Epithelial cell of proximal tubule (primary cell): ENCODE measurements at regions not wholly inside any gene's neighbourhood (a gene's known extent, or its start where the extent isn't known, plus 50 kb on each side); places are given as distances from the start of the nearest gene placed in this dataset.

ENCODE experiments used
- DNase-seq: peaks from one replicate; pipeline ENCODE4 v3.0.0-alpha.2; 2011; ENCODE audit warnings: low read depth
- H3K4me3 ChIP-seq: 2 replicates; pipeline ENCODE4 v1.5.1; 2011; ENCODE audit warnings: low read depth, mild to moderate bottlenecking, low read length
- TF ChIP-seq, protein P1 (sequence below): conservative IDR thresholded peaks from 2 replicates; pipeline ENCODE4 v1.5.1; 2012; ENCODE audit warnings: low read depth, mild to moderate bottlenecking, low read length

DNA sequence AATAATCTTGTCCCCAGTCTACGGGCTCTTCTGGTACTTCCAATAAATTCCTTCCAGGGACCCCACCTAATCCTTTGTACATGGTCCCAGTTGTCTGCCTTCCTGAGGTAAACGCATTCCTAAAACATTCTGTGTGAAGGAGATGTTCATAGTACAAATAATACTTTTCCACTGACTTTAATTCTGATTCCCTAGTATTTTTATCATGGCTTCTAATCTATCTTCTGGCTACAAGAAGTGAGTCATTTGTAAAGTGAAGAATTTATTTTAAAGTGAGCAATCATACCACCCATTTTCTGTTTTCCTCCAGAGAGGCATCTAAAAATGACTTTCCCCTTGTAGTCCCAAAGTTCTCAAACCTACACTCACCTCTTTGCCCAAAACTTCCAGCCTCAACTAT lies 65.9 kb upstream of the NUDT4 start:
- TF ChIP-seq, protein P1, sequence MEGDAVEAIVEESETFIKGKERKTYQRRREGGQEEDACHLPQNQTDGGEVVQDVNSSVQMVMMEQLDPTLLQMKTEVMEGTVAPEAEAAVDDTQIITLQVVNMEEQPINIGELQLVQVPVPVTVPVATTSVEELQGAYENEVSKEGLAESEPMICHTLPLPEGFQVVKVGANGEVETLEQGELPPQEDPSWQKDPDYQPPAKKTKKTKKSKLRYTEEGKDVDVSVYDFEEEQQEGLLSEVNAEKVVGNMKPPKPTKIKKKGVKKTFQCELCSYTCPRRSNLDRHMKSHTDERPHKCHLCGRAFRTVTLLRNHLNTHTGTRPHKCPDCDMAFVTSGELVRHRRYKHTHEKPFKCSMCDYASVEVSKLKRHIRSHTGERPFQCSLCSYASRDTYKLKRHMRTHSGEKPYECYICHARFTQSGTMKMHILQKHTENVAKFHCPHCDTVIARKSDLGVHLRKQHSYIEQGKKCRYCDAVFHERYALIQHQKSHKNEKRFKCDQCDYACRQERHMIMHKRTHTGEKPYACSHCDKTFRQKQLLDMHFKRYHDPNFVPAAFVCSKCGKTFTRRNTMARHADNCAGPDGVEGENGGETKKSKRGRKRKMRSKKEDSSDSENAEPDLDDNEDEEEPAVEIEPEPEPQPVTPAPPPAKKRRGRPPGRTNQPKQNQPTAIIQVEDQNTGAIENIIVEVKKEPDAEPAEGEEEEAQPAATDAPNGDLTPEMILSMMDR = no peak
- no peak overlapping the region for H3K4me3 ChIP-seq
- no peak for DNase-seq

DNA sequence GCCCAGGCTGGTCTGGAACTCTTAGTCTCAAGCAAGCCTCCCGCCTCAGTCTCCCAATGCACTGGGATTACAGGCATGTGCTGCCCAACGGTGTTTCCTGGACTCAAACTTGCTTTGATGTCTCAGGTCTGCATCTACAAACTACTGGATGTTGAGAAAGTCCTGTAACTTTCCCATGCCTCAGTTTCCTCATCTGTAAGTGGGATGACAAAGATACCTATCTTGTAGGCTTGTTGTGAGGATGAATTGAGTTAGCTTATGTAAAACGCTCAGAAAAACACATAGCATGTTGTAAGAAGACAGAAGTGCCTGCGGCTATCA lies 63.6 kb upstream of the NUDT4 start:
- no peak overlapping the region for H3K4me3 ChIP-seq
- TF ChIP-seq, protein P1 = no peak
- DNase-seq = no peak

DNA sequence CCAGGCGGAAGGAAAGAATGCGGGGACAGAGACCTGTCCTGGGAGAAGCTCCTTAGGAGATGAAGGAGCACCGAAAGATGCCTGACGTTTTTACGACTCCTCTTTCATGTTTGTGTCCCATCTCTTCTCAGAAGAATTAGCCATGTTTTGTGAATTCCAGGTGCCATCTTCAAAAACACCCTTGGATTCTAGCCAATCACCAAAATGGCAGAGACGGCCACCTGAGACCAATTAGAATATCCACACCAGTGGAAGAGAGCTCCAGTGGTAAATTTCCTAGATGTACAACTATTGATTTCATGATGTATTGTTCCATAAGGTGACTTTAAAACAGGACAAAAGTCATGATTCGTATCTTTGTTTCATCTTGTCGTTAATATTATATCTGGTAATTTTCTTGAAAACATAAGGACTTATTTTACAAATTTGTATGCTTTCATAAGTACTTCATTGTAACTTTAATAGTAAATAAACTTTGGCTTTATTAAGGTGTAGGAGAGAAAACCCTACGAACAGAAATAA lies 62.3 kb upstream of the NUDT4 start:
- TF ChIP-seq, protein P1 = no peak
- no peak overlapping the region for H3K4me3 ChIP-seq
- no peak for DNase-seq

DNA sequence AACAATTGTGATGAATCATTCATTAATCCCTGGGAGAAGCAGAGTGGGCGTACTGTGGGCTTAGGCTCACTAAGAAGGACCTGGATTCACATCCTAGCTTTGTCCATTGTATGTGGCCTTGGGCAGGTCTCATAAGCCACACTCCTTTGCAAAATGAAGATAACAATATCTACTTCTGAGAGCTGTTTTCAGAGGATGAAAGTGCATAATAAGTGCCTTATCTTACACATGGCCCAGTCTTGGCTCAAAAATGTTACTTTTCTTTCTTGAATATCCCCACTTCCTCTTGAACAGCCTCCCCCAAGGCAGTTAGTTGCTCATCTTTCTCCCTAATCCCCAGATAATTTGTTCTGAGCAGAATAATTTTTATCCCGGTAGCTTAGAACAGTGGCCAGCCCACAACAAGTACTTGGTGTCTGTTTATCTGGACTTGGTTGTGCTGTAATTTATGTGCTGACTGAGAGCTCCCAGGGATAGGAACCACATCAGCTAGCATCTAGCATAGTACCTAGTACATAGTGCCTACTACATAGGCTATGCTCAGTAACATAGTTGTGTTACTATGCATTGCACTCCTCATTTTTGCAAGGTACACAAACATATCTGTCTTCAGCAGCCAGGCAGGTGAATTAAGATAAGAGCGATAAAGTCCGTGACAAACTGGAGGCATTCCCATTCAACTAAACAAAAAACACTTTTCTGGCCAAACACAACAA lies 61.7 kb upstream of the NUDT4 start:
- no peak for DNase-seq
- H3K4me3 ChIP-seq = no peak overlapping the region
- TF ChIP-seq, protein P1 = no peak

DNA sequence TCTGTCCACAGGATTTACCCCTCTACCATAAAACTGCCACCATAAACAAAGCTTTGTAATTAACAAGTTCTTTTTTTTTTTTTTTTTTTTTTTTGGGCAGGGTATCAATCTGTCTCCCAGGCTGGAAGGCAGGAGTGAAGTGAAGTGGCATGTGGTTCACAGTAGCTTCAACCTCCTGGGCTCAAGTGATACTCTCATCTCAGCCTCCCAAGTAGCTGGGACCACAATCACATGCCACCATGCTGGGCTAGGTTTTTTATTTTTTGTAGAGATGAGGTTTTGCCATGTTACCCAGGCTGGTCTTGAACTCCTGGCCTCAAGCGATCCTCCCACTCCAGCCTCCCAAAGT lies 61.1 kb upstream of the NUDT4 start:
- DNase-seq = no peak
- TF ChIP-seq, protein P1 = no peak
- no peak overlapping the region for H3K4me3 ChIP-seq

DNA sequence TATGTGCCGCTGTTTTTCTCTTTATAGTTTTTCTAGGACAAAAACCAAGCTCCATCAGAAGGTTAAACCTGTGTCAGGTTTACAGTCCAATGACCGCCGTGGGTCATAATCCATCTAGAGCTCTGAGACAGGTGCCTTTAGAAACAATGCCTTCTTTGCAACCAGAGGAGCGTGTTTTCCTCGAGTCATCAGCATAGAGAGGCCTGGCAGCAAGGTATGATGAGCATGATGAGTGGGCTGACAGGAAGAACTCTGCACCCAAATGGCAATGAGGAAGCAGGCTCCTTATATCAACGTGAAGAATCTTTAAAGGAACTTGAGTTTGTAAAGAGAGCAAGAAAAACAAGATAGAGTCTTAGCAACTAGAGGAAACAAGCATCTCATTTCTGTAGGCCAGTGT lies 60.5 kb upstream of the NUDT4 start:
- TF ChIP-seq, protein P1 = no peak

More for the DNA sequence above, 60.5 kb upstream of the NUDT4 start:
- H3K4me3 ChIP-seq = no peak overlapping the region
- DNase-seq = no peak
